ENCODE measurements at regions not wholly inside any gene's neighbourhood (a gene's known extent, or its start where the extent isn't known, plus 50 kb on each side); places are given as distances from the start of the nearest gene placed in this dataset.

- TF ChIP-seq CTCF (conservative IDR thresholded peaks at IDR 0.05) (no peak), ZFX (IDR thresholded peaks at IDR 0.05) (no peak)
Observed at GRCh38 chr3:165984589-165984988, 147.4 kb upstream of the BCHE start.

Measured in C4-2B (cell line).